IPS-NIHi11 (cell line): ENCODE measurements at regions not wholly inside any gene's neighbourhood (a gene's known extent, or its start where the extent isn't known, plus 50 kb on each side); places are given as distances from the start of the nearest gene placed in this dataset.
"Not testable (repeated sequence)": the region's sequence is repeated elsewhere in the genome, so short reads cannot be mapped to it uniquely, and the experiment has no call there.

Source experiments
- DNase-seq: peaks from one replicate; pipeline ENCODE4 v3.0.0; 2012; ENCODE audit warnings: mixed read lengths, low spot score

GRCh38 chr14:106268013-106268727 is 741.8 kb downstream of the TMEM121 start:
- no peak for DNase-seq

DNA sequence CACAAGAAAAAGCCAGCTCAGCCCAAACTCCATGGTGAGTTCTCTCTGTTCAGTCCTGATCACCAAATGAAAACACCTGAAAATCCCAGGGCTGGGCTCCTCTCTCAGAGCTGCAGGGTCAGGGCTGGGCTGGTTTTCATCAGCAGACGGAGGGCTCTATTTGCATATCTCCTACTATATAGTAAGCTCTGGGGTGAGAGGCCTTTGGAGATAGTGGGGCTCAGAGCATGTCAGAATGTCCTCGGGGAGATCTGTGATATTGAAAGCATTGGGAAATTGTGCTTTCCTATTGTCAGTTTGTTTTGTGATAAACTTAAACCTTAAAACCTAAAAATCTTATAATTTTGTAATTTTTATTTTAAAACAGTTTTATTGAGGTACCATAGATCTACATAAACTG is 742.6 kb downstream of the TMEM121 start:
- DNase-seq: no peak

GRCh38 chr14:106269451-106270204 is 743.2 kb downstream of the TMEM121 start:
- no peak for DNase-seq

GRCh38 chr14:106270476-106271121 is 744.2 kb downstream of the TMEM121 start:
- not testable (repeated sequence) for DNase-seq

- DNase-seq: no peak
Measured at GRCh38 chr14:106276326-106277267, 750.2 kb downstream of the TMEM121 start.

DNA sequence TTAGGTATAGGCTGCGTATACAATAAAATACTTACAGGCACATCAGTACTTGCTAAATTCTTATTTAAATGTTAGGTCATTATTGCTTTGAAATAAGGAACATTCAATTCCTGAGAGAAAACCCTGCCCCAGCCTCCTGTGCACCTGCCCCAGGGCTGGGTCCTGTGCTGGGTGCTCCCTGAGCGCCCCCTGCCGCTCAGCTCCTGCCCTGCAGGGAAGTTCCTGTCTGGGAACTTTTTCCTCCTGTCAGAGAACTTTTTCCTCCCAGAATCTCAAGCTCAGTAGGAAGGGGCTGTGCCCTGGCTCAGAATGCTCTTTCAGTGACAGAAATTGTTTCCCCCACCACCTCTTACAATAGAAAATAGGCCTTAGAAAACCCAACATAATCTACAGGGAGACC is 751.1 kb downstream of the TMEM121 start:
- no peak for DNase-seq

DNA sequence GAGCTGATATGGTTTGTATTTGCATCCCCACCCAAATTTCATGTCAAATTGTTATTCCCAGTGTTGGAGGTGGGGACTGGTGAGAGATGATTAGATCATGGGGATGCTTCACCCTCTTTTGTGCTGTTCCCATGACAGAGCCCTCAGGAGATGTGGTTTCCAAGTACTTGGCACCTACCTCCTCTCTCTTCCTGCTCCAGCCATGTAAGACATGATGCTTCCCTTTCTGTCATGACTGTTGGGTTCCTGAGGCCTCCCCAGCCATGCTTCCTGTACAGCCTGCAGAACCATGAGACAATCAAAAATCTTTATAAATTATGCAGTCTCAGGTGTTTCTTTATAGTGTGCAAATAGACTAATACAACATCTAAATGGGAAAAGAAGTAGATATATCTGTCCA is 754.5 kb downstream of the TMEM121 start:
- DNase-seq: no peak

DNA sequence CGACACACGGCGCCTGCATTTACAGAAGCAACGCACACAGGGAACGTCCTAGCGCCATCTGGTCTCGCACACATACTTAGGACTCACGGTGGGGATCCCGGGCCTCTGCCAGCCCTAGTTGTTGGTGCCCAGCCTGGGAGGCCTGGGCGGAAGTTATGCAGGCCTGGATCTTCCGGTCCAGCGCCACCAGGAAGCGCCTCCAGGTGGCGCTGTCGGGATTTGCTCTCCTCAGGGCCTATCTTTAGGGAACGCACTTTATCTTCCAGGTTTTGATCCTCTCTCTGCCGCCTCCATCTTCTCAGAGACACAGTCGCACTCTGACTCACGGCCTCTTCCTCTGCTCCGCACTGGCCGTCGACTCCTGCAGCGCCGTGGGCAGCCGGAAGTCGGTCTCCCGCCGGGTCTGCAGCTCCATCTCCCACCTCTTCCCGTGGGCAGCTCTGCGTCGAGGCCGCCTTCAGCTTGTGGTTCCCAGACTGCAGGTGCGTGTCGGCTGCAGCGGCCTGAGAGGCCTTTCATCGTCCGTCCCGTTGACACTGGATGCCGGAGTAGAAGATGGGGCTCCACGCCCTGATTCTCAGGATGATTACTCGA is 760.4 kb downstream of the TMEM121 start:
- peak; percentile 10 for DNase-seq

GRCh38 chr14:106287506-106287905 is 761.1 kb downstream of the TMEM121 start:
- no peak for DNase-seq

GRCh38 chr14:106291626-106292025 is 765.2 kb downstream of the TMEM121 start:
- no peak for DNase-seq

- DNase-seq: no peak
Measured at GRCh38 chr14:106294324-106294723, 767.9 kb downstream of the TMEM121 start.

- DNase-seq: not testable (repeated sequence)
Measured at GRCh38 chr14:106300951-106301510, 774.6 kb downstream of the TMEM121 start.

- not testable (repeated sequence) for DNase-seq
Measured at GRCh38 chr14:106301609-106302008, 775.2 kb downstream of the TMEM121 start.

DNA sequence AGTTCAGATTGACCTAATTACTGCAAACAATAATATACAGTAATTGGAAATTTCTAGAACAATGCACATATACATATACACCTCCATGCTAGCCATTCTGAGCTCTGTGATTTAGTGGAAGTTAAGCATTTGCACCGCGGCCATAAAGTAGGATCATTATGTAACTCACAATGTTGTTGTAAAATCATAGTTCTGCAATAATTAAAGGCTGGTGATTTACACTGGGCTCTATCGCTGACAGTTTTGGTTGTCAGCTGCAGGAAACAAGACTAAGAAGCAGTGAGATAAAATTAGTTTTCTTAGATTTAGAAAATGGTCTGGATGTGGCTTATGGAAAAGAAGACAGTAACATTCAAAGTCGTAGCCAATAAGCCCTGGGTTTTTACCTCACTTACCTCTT is 776.3 kb downstream of the TMEM121 start:
- no peak for DNase-seq

- DNase-seq: no peak
Measured at GRCh38 chr14:106304271-106304670, 777.9 kb downstream of the TMEM121 start.

GRCh38 chr14:106308839-106309389 is 782.5 kb downstream of the TMEM121 start:
- peak; percentile 9 for DNase-seq

- DNase-seq: no peak
Measured at GRCh38 chr14:106309423-106309822, 783.0 kb downstream of the TMEM121 start.

GRCh38 chr14:106315436-106315835 is 789.1 kb downstream of the TMEM121 start:
- DNase-seq: no peak

- DNase-seq: no peak
Measured at GRCh38 chr14:106317593-106317992, 791.2 kb downstream of the TMEM121 start.

DNA sequence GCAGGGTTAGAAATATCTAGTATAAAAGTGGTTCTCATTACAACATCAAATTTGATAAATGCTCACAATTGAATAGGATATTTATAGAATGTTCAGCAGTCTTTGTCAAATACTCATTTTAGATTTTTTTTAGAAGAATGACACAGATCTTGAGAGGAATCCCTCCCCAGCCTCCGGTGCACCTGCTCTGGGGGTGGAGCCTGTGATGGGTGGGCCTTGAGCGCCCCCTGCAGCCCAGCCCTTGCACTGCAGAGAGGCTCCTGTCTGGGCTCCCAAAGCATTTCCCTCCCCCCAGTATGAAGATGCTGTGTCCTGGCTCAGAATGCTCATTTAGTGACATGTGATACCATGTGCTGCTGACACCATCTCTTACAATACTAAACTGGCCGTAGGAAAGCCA is 792.3 kb downstream of the TMEM121 start:
- no peak for DNase-seq

- not testable (repeated sequence) for DNase-seq
Measured at GRCh38 chr14:106323970-106324369, 797.6 kb downstream of the TMEM121 start.
